Suprapubic skin (tissue), 3 donors: ENCODE measurements at regions not wholly inside any gene's neighbourhood (a gene's known extent, or its start where the extent isn't known, plus 50 kb on each side); places are given as distances from the start of the nearest gene placed in this dataset.

Experiments used
- POLR2A ChIP-seq, 2 donors: fragments of 450-650 bp; IDR thresholded peaks; one replicate each; pipeline ENCODE4 v1.6.1; 2017; ENCODE audit warnings: antibody characterized with exemption in 2 of 2, mild to moderate bottlenecking in 2 of 2, moderate library complexity in 2 of 2
- TF ChIP-seq, protein P1 (sequence below), 2 donors: fragments of 200-600 bp in 1 of 2; fragments of 450-650 bp in 1 of 2; sonication (generic) in 1 of 2; IDR thresholded peaks; one replicate each; pipeline ENCODE4 v1.5.1; 2016 to 2019; ENCODE audit warnings: antibody characterized with exemption in 2 of 2, mild to moderate bottlenecking in 1 of 2, moderate library complexity in 1 of 2

DNA sequence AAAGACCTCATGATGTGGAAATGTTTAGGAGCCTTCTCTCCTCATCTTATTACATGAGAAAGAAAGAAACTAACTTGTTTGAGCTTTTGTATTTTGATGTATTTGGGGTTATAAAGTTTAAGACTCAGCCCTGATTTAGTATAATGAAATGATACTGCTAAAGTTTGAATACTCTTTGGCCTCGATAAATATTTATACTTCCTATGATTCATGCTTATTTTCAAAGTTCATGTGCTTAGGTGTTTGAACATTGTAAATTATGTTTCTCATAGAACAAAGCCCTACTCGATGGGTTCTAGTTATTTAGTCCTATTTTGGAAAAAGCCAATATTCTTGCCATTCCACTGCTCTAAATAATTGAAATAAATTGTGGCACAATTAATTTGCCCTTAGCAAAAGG is 303.2 kb downstream of the ZWINT start:
- TF ChIP-seq, protein P1, sequence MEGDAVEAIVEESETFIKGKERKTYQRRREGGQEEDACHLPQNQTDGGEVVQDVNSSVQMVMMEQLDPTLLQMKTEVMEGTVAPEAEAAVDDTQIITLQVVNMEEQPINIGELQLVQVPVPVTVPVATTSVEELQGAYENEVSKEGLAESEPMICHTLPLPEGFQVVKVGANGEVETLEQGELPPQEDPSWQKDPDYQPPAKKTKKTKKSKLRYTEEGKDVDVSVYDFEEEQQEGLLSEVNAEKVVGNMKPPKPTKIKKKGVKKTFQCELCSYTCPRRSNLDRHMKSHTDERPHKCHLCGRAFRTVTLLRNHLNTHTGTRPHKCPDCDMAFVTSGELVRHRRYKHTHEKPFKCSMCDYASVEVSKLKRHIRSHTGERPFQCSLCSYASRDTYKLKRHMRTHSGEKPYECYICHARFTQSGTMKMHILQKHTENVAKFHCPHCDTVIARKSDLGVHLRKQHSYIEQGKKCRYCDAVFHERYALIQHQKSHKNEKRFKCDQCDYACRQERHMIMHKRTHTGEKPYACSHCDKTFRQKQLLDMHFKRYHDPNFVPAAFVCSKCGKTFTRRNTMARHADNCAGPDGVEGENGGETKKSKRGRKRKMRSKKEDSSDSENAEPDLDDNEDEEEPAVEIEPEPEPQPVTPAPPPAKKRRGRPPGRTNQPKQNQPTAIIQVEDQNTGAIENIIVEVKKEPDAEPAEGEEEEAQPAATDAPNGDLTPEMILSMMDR (IDR thresholded peaks at IDR 0.05) = no peak
- no peak for TF ChIP-seq POLR2A (IDR thresholded peaks at IDR 0.05)
